Activated T-cell treated with anti-CD3 and anti-CD28 coated beads, Interleukin-2, amount 50 U/mL, for 4 hours (primary cell): ENCODE measurements at regions not wholly inside any gene's neighbourhood (a gene's known extent, or its start where the extent isn't known, plus 50 kb on each side); places are given as distances from the start of the nearest gene placed in this dataset.
"Not testable (repeated sequence)": the region's sequence is repeated elsewhere in the genome, so short reads cannot be mapped to it uniquely, and the experiment has no call there.

ENCODE experiments used
- ATAC-seq, 2 donors: fragments of 200-7000 bp; cut with Tn5 transposase; one replicate each; pipeline ENCODE4 v1.10.0; 2021
- DNase-seq: peaks from one replicate; pipeline ENCODE4 v3.0.0-alpha.2; 2020
- H3K27me3 Mint-ChIP-seq: one replicate; pipeline ENCODE4 v1.8.0; 2021; ENCODE audit warnings: low read depth, mixed read lengths
- H3K36me3 Mint-ChIP-seq: one replicate; pipeline ENCODE4 v1.8.0; 2022; ENCODE audit warnings: mixed read lengths; ENCODE audit not compliant: insufficient read depth
- H3K4me1 Mint-ChIP-seq: one replicate; pipeline ENCODE4 v1.8.0; 2021; ENCODE audit warnings: low read depth, mixed read lengths
- H3K4me3 Mint-ChIP-seq: one replicate; pipeline ENCODE4 v1.8.0; 2021; ENCODE audit warnings: mild to moderate bottlenecking, moderate library complexity, mixed read lengths
- H3K9me3 Mint-ChIP-seq: one replicate; pipeline ENCODE4 v1.8.0; 2021; ENCODE audit warnings: mixed read lengths

DNA sequence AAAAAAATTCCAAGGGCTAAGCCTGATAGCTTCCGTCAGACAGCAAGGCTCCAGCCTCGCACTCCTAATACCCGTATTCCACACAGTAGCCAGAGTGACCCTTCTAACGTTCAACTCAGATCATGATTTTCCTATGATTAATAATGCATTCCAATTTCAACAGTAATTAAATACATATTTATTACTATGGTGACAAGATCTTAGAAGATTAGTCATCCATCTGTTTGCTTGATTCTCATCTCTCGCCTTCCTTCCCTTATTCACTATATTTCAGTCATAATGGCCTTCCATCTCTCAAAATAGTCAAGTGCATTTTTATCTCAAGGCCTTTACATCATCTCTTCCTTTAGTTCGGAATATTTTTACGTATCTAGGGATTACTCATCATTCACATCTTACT, 621.2 kb upstream of the SPRY2 start:
- H3K4me3 Mint-ChIP-seq: no peak overlapping the region
- H3K36me3 Mint-ChIP-seq: no peaks in the 10 kb centered on the region
- H3K27me3 Mint-ChIP-seq: no peaks in the 10 kb centered on the region
- no peak for DNase-seq
- ATAC-seq: no peak
- no peaks in the 10 kb centered on the region for H3K4me1 Mint-ChIP-seq
- peaks cover 3% of the 10 kb centered on the region for H3K9me3 Mint-ChIP-seq

DNA sequence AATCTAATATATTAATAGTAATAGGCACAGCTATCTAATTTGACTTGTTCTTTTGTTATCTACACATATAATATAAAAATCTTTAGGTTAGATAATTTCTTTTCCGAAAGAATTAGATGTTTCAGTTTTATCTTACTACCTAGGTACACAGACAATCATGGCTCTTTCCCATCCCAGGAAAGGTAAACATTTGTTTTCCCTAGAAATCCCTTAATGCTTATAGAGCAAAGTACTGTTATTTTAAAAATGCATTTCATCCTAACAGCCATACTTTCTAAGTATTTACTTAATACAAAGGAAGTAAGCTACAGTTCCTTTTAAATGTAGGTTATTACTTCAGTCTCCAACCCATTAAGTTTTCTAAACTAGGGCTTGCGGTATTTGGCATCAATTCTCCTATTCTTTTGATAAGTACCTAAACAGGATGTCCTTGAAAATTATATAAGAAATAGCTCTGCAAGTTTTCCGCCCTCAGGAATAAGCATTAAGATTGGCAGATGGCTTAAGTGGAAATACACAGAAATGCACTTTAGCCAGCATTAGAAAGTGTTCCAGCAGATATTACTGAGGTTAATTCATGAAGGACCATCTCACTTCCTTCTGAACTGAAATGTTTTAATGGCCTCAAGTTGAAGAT, 616.2 kb upstream of the SPRY2 start:
- Mint-ChIP-seq H3K27me3 (no peaks in the 10 kb centered on the region), H3K4me3 (no peak overlapping the region), H3K36me3 (no peaks in the 10 kb centered on the region), H3K4me1 (no peaks in the 10 kb centered on the region), H3K9me3 (peaks cover 6% of the 10 kb centered on the region)
- ATAC-seq (no peak), DNase-seq (no peak)

DNA sequence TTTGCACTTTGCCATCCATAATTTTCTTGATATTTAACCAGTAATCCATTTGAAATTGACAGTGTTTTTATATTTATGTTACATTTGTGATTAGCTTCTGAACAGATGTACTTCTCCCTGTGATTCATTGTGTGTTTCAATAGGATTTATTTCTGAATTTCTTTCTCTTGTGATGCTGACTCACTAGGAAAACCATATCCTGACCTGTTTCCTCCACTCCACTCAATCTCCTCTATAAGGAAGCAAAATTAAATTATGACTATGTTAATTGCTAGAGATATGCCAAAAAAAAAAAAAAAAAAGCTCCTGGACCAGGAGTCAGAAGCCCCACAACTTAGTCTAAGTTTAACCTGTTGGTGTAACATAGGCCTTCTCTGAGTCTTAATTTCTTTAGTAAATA, 614.6 kb upstream of the SPRY2 start:
- Mint-ChIP-seq H3K4me1 (no peaks in the 10 kb centered on the region), H3K36me3 (no peaks in the 10 kb centered on the region), H3K9me3 (peaks cover 6% of the 10 kb centered on the region), H3K4me3 (no peak overlapping the region), H3K27me3 (no peaks in the 10 kb centered on the region)
- no peak for DNase-seq
- ATAC-seq: no peak

DNA sequence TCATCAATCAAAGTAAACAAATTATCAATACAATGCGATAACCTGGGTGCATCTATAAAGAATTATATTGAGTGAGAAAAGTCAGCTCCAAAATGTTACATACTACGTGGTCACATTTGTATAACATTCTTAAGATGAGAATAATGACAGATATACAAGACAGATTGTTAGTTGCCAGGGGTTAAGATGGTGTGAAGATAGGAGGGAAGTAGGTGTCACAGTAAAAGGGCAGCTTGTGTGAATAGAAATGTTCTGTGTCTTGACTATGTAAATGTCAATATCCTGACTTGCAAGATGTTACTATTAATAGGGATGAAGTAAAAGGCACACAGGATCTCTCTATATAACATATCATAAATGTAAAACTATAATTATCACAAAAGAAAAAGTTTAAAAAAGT, 611.2 kb upstream of the SPRY2 start:
- no peak for ATAC-seq
- Mint-ChIP-seq H3K4me3 (no peak overlapping the region), H3K4me1 (no peaks in the 10 kb centered on the region), H3K27me3 (no peaks in the 10 kb centered on the region), H3K9me3 (peaks cover 11% of the 10 kb centered on the region), H3K36me3 (no peaks in the 10 kb centered on the region)
- DNase-seq: no peak

DNA sequence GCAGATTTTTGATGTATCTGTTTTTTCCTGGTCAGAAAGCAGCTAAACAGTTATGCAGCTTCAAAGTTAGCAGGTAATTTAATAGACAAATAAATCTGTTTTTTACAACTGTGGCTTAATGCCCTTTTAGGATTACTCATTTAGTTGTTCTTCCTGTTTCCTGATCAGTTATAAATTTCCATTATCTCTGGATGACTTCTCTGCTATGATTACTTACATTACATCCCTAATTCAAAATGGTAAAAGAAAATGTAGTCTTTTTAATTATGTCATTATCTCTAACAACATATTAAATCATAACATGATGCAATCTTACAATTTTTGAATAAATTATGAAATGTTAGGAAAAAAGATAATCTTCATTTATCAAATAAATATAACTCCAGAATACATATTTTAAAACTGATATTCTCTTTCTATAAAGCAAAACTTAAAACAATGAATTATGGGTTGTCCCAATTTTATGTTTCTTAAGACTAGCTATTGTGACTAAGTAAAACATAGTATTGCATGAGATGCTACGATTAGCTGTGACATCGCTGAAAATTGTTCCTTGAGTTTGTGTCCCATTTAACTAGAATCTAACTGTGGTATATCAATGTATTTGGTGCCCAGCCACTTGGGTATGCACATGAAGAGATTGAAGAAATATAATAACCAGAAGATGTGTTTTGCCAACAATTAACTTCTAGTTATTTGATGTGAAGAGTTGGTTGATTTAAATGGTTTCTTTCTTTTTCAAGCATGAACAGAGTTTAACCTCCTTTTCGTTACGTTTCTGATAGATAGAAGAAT, 605.3 kb upstream of the SPRY2 start:
- DNase-seq: no peak
- H3K4me1 Mint-ChIP-seq: no peaks in the 10 kb centered on the region
- no peaks in the 10 kb centered on the region for H3K27me3 Mint-ChIP-seq
- no peak for ATAC-seq
- H3K9me3 Mint-ChIP-seq: peaks cover 13% of the 10 kb centered on the region
- no peaks in the 10 kb centered on the region for H3K36me3 Mint-ChIP-seq
- no peak overlapping the region for H3K4me3 Mint-ChIP-seq

DNA sequence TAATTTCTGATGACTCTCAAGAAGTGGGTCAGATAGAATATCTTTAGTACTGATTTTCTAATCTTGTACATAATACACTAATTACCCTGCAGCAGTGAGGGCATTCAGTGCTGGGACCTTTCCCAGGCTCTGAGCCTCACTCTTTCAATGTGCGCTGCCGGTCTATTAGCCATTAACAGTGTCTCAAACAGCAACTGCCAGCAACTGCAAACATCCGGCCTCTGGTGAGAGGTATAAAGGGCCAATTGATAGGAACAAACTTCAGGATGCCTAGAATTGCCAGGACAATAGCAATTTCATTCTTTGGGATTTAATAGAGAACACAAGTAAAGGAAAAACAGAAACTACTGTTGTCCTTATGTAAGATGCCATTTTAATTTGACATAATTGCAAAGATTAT, 604.4 kb upstream of the SPRY2 start:
- Mint-ChIP-seq H3K9me3 (peaks cover 16% of the 10 kb centered on the region), H3K27me3 (no peaks in the 10 kb centered on the region), H3K4me1 (no peaks in the 10 kb centered on the region), H3K36me3 (no peaks in the 10 kb centered on the region), H3K4me3 (no peak overlapping the region)
- ATAC-seq: no peak
- no peak for DNase-seq

DNA sequence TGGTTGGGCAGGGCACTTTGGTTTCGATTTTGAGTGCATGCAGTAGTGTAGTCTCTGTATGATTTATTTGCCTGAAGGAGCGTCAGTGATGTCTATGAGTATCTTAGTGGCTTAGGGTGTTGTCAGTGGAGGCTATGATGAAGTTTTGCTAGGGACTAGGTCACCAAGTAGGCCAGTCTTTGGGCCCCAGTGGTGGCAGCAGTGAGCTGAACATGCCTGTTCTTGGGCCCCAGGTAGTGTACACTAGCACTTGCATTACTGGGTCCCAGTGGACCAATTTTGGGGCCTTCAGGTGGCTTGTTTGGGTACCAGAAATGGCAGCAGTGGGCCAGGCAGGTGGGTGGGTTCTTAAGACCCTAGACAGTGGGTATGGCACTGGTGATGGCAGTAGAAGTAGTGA, 598.7 kb upstream of the SPRY2 start:
- Mint-ChIP-seq H3K4me1 (no peaks in the 10 kb centered on the region), H3K9me3 (peaks cover 23% of the 10 kb centered on the region), H3K36me3 (no peaks in the 10 kb centered on the region), H3K27me3 (no peaks in the 10 kb centered on the region), H3K4me3 (no peak overlapping the region)
- DNase-seq: no peak
- ATAC-seq: no peak

DNA sequence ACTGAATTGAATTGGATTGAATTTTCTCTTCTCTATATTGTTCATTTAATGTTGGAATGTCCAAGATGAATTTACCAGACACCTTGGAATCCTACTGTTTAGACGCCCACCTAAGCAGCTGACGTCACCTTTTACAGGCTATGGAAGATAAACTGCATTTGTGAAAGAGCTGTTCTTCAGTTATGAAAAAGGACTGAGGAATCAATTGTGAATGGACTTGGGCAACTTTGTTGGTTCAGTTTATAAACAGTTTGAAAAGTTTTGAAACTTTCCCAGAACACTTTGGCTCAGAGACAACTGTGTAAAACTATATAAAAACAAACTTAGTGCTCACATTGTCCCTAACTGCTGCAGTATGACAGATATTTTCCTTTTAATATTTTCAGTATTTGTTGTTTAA, 590.8 kb upstream of the SPRY2 start:
- ATAC-seq (no peak), DNase-seq (no peak)
- Mint-ChIP-seq H3K4me1 (no peaks in the 10 kb centered on the region), H3K4me3 (no peak overlapping the region), H3K27me3 (no peaks in the 10 kb centered on the region), H3K36me3 (no peaks in the 10 kb centered on the region), H3K9me3 (peaks cover 10% of the 10 kb centered on the region)

DNA sequence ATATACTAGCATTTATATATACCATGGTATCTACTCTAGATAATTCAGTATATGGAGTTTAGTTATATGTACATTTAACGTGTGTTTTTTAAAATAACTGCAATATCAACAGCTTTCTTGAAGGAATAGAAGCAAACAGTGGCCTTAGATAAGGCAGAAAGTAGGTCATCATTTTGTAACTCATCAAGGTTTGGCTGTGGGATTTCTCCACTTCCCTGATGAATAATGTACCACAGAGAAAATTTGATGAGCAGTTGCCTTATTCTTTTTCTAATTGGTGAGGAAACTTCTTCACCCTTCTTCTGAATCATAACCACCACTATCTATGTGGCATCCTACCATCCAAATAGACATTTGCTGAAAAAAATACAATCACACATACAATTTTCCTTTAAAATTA, 590.2 kb upstream of the SPRY2 start:
- H3K4me1 Mint-ChIP-seq: no peaks in the 10 kb centered on the region
- no peaks in the 10 kb centered on the region for H3K36me3 Mint-ChIP-seq
- H3K4me3 Mint-ChIP-seq: no peak overlapping the region
- ATAC-seq (no peak), DNase-seq (no peak)
- H3K27me3 Mint-ChIP-seq: no peaks in the 10 kb centered on the region
- H3K9me3 Mint-ChIP-seq: peaks cover 10% of the 10 kb centered on the region

DNA sequence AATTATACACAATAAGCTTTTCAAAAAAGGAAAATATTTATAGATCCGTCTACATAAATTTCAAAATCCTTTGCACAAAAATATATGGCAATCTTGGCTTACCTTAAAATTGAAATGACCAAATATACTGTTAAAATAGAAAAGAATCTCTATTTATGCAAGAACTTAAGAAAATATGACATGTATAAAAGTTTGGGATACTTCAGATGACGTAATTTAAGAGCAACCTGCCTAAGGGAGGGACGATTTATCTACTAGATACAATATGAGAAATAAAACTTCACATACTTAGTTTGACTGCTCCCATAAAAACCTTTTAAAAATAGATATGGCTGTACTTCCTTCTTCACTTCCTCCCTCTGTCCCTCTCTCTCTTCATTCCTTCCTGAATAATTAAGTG, 587.3 kb upstream of the SPRY2 start:
- DNase-seq (no peak), ATAC-seq (no peak)
- H3K4me3 Mint-ChIP-seq: no peak overlapping the region
- H3K36me3 Mint-ChIP-seq: no peaks in the 10 kb centered on the region
- peaks cover 5% of the 10 kb centered on the region for H3K9me3 Mint-ChIP-seq
- no peaks in the 10 kb centered on the region for H3K27me3 Mint-ChIP-seq
- no peaks in the 10 kb centered on the region for H3K4me1 Mint-ChIP-seq

DNA sequence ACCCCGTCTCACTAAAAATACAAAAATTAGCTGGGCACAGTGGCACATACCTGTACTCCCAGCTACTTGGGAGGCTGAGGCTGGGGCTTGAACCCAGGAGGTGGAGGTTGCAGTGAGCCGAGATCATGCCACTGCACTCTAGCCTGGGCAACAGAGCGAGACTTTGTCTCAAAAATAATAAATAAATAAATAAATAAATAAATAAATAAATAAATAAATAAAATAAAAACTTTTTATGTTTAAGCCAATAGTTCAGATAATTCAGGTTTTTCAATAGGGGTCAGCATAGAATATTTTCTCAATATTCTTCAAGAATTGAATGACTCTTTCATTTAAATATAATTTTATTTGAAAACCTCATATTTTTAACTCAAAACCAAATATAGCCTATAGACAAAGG, 585.1 kb upstream of the SPRY2 start:
- not testable (repeated sequence) for H3K27me3 Mint-ChIP-seq, ATAC-seq, H3K4me3 Mint-ChIP-seq, H3K36me3 Mint-ChIP-seq, DNase-seq, H3K9me3 Mint-ChIP-seq, H3K4me1 Mint-ChIP-seq

DNA sequence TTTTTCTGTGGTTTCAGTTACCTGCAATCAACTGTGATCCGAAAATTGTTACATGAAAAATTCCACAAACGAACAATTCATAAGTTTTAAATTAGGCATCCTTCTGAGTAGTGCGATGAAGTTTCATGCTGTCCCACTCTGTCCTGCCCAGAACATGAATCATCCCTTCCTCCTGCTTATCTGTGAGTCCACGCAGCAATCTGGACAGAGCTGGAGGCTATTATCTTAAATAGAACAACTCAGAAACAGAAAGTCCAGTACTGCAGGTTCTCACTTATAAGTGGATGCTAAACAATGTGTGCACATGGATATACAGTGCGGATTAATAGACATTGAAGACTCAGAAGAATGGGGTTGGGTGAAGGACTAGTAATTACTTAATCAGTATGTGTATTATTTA, 583.7 kb upstream of the SPRY2 start:
- no peak for ATAC-seq
- H3K36me3 Mint-ChIP-seq: no peaks in the 10 kb centered on the region
- no peak for DNase-seq
- H3K27me3 Mint-ChIP-seq: no peaks in the 10 kb centered on the region
- no peak overlapping the region for H3K4me3 Mint-ChIP-seq
- H3K4me1 Mint-ChIP-seq: no peaks in the 10 kb centered on the region
- H3K9me3 Mint-ChIP-seq: no peaks in the 10 kb centered on the region

DNA sequence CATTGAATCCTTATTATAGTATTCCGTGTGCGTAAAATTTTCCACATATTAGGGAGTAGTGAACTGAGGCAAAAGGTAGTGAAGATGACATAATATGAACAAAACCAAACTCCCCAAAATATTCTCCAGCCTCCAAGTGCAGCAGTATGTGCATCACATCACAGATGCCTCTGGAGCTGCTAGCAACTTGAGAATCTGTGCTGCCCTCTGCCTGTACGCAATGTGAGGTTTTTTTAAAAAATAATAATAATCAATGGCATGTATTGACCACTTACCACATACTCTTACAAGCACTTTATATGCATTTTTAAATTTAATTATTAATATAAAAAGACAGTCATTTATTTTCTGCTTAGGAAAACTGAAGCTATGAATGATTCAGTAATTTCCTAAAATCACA, 583.0 kb upstream of the SPRY2 start:
- Mint-ChIP-seq H3K4me3 (no peak overlapping the region), H3K4me1 (no peaks in the 10 kb centered on the region), H3K27me3 (no peaks in the 10 kb centered on the region), H3K36me3 (no peaks in the 10 kb centered on the region), H3K9me3 (no peaks in the 10 kb centered on the region)
- no peak for ATAC-seq
- no peak for DNase-seq

DNA sequence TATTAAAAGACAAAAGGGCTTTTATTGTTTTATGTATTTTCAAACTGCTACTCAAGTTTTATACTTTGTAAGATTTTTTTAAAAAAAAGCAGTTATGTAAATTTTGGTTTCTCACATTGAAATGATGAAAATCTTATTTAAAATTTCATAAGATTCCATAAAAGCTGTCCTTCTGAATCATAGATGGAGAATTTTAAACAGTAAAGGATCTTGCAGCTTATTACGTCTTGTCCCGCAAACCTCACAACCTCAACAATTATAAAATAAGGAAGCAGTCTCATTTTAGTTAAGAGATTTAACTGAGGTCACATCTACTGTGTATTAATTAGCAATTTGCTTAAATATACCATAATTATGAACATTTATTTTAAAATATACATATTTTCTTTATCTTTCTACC, 581.0 kb upstream of the SPRY2 start:
- no peak overlapping the region for H3K4me3 Mint-ChIP-seq
- H3K27me3 Mint-ChIP-seq: no peaks in the 10 kb centered on the region
- DNase-seq (no peak), ATAC-seq (no peak)
- H3K36me3 Mint-ChIP-seq: no peaks in the 10 kb centered on the region
- no peaks in the 10 kb centered on the region for H3K4me1 Mint-ChIP-seq
- no peaks in the 10 kb centered on the region for H3K9me3 Mint-ChIP-seq

DNA sequence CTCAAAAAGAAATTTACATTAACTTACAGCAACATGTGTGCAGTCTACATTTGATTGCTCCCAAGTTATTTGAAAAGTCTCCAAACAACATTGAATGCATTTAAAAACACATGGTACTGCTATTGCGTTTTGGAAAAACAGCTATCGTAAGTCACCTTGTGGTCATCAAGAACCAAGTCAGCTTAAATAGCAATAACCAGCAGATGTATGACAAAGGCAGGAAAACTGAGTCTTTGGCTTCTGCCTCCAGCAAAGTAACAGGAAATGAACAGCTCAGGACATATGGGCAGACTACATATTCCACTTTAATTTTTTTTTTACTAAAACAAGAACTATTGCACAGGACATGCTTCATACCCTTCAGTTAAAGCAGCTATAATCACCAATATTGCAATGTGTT, 580.6 kb upstream of the SPRY2 start:
- H3K4me1 Mint-ChIP-seq: no peaks in the 10 kb centered on the region
- H3K27me3 Mint-ChIP-seq: no peaks in the 10 kb centered on the region
- DNase-seq: no peak
- no peak overlapping the region for H3K4me3 Mint-ChIP-seq
- H3K9me3 Mint-ChIP-seq: no peaks in the 10 kb centered on the region
- no peak for ATAC-seq
- no peaks in the 10 kb centered on the region for H3K36me3 Mint-ChIP-seq
